ENCODE measurements at regions not wholly inside any gene's neighbourhood (a gene's known extent, or its start where the extent isn't known, plus 50 kb on each side); places are given as distances from the start of the nearest gene placed in this dataset.

GRCh38 chr5:85868070-85868469 is 749.7 kb upstream of the COX7C start:
- ATAC-seq (ENCODE audit: low read depth in 2 of 2), result no peak
- Histone ChIP-seq H3K4me1 (ENCODE audit: control insufficient read depth, insufficient read depth, low read length, poor library complexity, severe bottlenecking) (no peaks in the 10 kb centered on the region), H3K27ac (ENCODE audit: insufficient read depth, low read length, poor library complexity, severe bottlenecking) (no peak overlapping the region), H3K4me3 (ENCODE audit: low read depth, low read length) (no peak overlapping the region), H3K36me3 (ENCODE audit: control insufficient read depth, insufficient read depth, low read length) (no peaks in the 10 kb centered on the region), H3K9me3 (ENCODE audit: control insufficient read depth in 2 of 2, low read length in 2 of 2) (no peaks in the 10 kb centered on the region), H3K27me3 (ENCODE audit: control insufficient read depth, insufficient read depth, low read length) (no peaks in the 10 kb centered on the region)
- Mint-ChIP-seq H3K27ac (no peak overlapping the region), H3K4me1 (no peaks in the 10 kb centered on the region), H3K27me3 (no peaks in the 10 kb centered on the region), H3K9me3 (peaks cover 2 to 10% (median 6%) of the 10 kb centered on the region in 7 donors), H3K36me3 (no peaks in the 10 kb centered on the region), H3K4me3 (no peak overlapping the region)
- no peak for DNase-seq

GRCh38 chr5:85893996-85894395 is 723.7 kb upstream of the COX7C start:
- Mint-ChIP-seq H3K27ac (no peak overlapping the region), H3K9me3 (peaks cover 0 to 9% (median 5%) of the 10 kb centered on the region in 7 donors), H3K4me1 (no peaks in the 10 kb centered on the region), H3K4me3 (no peak overlapping the region), H3K27me3 (no peaks in the 10 kb centered on the region), H3K36me3 (no peaks in the 10 kb centered on the region)
- H3K4me3 ChIP-seq (ENCODE audit: low read depth, low read length), result no peak overlapping the region
- no peaks in the 10 kb centered on the region for H3K27me3 ChIP-seq (ENCODE audit: control insufficient read depth, insufficient read depth, low read length)
- no peaks in the 10 kb centered on the region for H3K36me3 ChIP-seq (ENCODE audit: control insufficient read depth, insufficient read depth, low read length)
- peaks cover 0 to 6% of the 10 kb centered on the region in 2 experiments for H3K9me3 ChIP-seq (ENCODE audit: control insufficient read depth in 2 of 2, low read length in 2 of 2)
- no peaks in the 10 kb centered on the region for H3K4me1 ChIP-seq (ENCODE audit: control insufficient read depth, insufficient read depth, low read length, poor library complexity, severe bottlenecking)
- no peak for DNase-seq
- no peak overlapping the region for H3K27ac ChIP-seq (ENCODE audit: insufficient read depth, low read length, poor library complexity, severe bottlenecking)
- ATAC-seq (ENCODE audit: low read depth in 2 of 2), result no peak

DNA sequence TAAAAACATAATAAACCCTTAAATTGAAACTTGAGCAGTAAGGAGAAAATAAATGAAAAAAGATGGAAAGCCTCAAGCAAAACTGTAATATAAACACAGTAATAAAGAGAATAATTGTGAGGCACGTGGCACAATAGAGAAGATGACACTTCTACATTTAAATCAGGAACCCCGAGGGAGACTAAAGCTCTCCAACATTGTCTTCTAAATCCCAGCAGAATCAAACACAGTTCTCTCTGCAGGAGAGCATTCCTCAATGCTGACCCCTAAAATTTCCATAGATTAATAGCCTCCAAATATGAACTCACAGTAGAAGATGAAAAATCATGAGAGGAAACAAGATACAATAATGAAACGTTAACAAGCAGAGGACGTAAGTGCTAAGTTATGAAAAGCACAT is 721.2 kb upstream of the COX7C start:
- Histone ChIP-seq H3K9me3 (ENCODE audit: control insufficient read depth in 2 of 2, low read length in 2 of 2) (peaks cover 0 to 6% of the 10 kb centered on the region in 2 experiments), H3K4me1 (ENCODE audit: control insufficient read depth, insufficient read depth, low read length, poor library complexity, severe bottlenecking) (no peaks in the 10 kb centered on the region), H3K4me3 (ENCODE audit: low read depth, low read length) (no peak overlapping the region), H3K27me3 (ENCODE audit: control insufficient read depth, insufficient read depth, low read length) (no peaks in the 10 kb centered on the region), H3K36me3 (ENCODE audit: control insufficient read depth, insufficient read depth, low read length) (no peaks in the 10 kb centered on the region), H3K27ac (ENCODE audit: insufficient read depth, low read length, poor library complexity, severe bottlenecking) (no peak overlapping the region)
- Mint-ChIP-seq H3K9me3 (peaks cover 0 to 9% (median 5%) of the 10 kb centered on the region in 7 donors), H3K36me3 (no peaks in the 10 kb centered on the region), H3K4me3 (no peak overlapping the region), H3K27ac (no peak overlapping the region), H3K27me3 (no peaks in the 10 kb centered on the region), H3K4me1 (no peaks in the 10 kb centered on the region)
- DNase-seq (no peak), ATAC-seq (ENCODE audit: low read depth in 2 of 2) (no peak)

DNA sequence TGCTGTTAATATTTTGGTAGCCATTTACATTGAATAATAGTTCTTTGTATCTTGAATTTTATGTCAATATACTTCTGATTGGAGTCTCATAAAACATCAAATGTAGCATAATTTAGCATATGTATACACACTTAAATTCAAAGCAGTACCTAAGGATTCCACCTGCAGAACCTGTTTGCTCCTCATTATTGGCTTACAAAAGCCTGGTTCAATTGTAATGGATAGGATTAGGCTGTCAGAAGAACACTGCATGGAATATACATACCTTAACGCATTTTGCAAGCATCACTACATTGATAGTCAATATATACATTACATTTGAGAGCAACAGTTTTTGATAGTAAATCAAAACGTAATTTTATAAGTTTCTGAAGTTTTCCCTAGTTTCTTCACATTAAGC is 711.3 kb upstream of the COX7C start:
- no peak for ATAC-seq (ENCODE audit: low read depth in 2 of 2)
- Histone ChIP-seq H3K27ac (ENCODE audit: insufficient read depth, low read length, poor library complexity, severe bottlenecking) (no peak overlapping the region), H3K27me3 (ENCODE audit: control insufficient read depth, insufficient read depth, low read length) (no peaks in the 10 kb centered on the region), H3K9me3 (ENCODE audit: control insufficient read depth in 2 of 2, low read length in 2 of 2) (peaks cover 0 to 4% of the 10 kb centered on the region in 2 experiments), H3K4me3 (ENCODE audit: low read depth, low read length) (no peak overlapping the region), H3K4me1 (ENCODE audit: control insufficient read depth, insufficient read depth, low read length, poor library complexity, severe bottlenecking) (no peaks in the 10 kb centered on the region), H3K36me3 (ENCODE audit: control insufficient read depth, insufficient read depth, low read length) (no peaks in the 10 kb centered on the region)
- DNase-seq, result no peak
- Mint-ChIP-seq H3K36me3 (no peaks in the 10 kb centered on the region), H3K4me3 (no peak overlapping the region), H3K4me1 (no peaks in the 10 kb centered on the region), H3K9me3 (peaks cover 0 to 7% (median 3%) of the 10 kb centered on the region in 7 donors), H3K27me3 (peaks cover 4% of the 10 kb centered on the region), H3K27ac (no peak overlapping the region)

- Mint-ChIP-seq H3K4me3 (no peak overlapping the region), H3K27me3 (no peaks in the 10 kb centered on the region), H3K27ac (no peak overlapping the region), H3K9me3 (peaks cover 0 to 12% (median 5%) of the 10 kb centered on the region in 7 donors), H3K36me3 (no peaks in the 10 kb centered on the region), H3K4me1 (no peaks in the 10 kb centered on the region)
- Histone ChIP-seq H3K27me3 (ENCODE audit: control insufficient read depth, insufficient read depth, low read length) (no peaks in the 10 kb centered on the region), H3K36me3 (ENCODE audit: control insufficient read depth, insufficient read depth, low read length) (no peaks in the 10 kb centered on the region), H3K27ac (ENCODE audit: insufficient read depth, low read length, poor library complexity, severe bottlenecking) (no peak overlapping the region), H3K4me1 (ENCODE audit: control insufficient read depth, insufficient read depth, low read length, poor library complexity, severe bottlenecking) (no peaks in the 10 kb centered on the region), H3K9me3 (ENCODE audit: control insufficient read depth in 2 of 2, low read length in 2 of 2) (peaks cover 0 to 1% of the 10 kb centered on the region in 2 experiments), H3K4me3 (ENCODE audit: low read depth, low read length) (no peak overlapping the region)
- ATAC-seq (ENCODE audit: low read depth in 2 of 2), result no peak
- no peak for DNase-seq
These were observed 707.4 kb upstream of the COX7C start for GRCh38 chr5:85910335-85910734.

GRCh38 chr5:85920984-85921383 is 696.8 kb upstream of the COX7C start:
- no peaks in the 10 kb centered on the region for H3K27me3 Mint-ChIP-seq

GRCh38 chr5:85921590-85921989 is 696.2 kb upstream of the COX7C start:
- Histone ChIP-seq H3K36me3 (ENCODE audit: control insufficient read depth, insufficient read depth, low read length) (no peaks in the 10 kb centered on the region), H3K27ac (ENCODE audit: insufficient read depth, low read length, poor library complexity, severe bottlenecking) (no peak overlapping the region), H3K4me3 (ENCODE audit: low read depth, low read length) (no peak overlapping the region), H3K9me3 (ENCODE audit: control insufficient read depth in 2 of 2, low read length in 2 of 2) (peaks cover 0 to 12% of the 10 kb centered on the region in 2 experiments), H3K27me3 (ENCODE audit: control insufficient read depth, insufficient read depth, low read length) (no peaks in the 10 kb centered on the region), H3K4me1 (ENCODE audit: control insufficient read depth, insufficient read depth, low read length, poor library complexity, severe bottlenecking) (no peaks in the 10 kb centered on the region)
- ATAC-seq (ENCODE audit: low read depth in 2 of 2) (no peak), DNase-seq (no peak)
- Mint-ChIP-seq H3K27me3 (no peaks in the 10 kb centered on the region), H3K9me3 (peaks cover 1 to 20% (median 10%) of the 10 kb centered on the region in 7 donors), H3K36me3 (no peaks in the 10 kb centered on the region), H3K4me3 (no peak overlapping the region), H3K4me1 (no peaks in the 10 kb centered on the region), H3K27ac (no peak overlapping the region)

More at GRCh38 chr5:85920984-85921383, 696.8 kb upstream of the COX7C start:
- ATAC-seq (ENCODE audit: low read depth in 2 of 2), result no peak
- Histone ChIP-seq H3K36me3 (ENCODE audit: control insufficient read depth, insufficient read depth, low read length) (no peaks in the 10 kb centered on the region), H3K4me1 (ENCODE audit: control insufficient read depth, insufficient read depth, low read length, poor library complexity, severe bottlenecking) (no peaks in the 10 kb centered on the region), H3K9me3 (ENCODE audit: control insufficient read depth in 2 of 2, low read length in 2 of 2) (peaks cover 0 to 12% of the 10 kb centered on the region in 2 experiments), H3K27me3 (ENCODE audit: control insufficient read depth, insufficient read depth, low read length) (no peaks in the 10 kb centered on the region), H3K4me3 (ENCODE audit: low read depth, low read length) (no peak overlapping the region), H3K27ac (ENCODE audit: insufficient read depth, low read length, poor library complexity, severe bottlenecking) (no peak overlapping the region)
- Mint-ChIP-seq H3K27ac (no peak overlapping the region), H3K4me1 (no peaks in the 10 kb centered on the region), H3K36me3 (no peaks in the 10 kb centered on the region), H3K4me3 (no peak overlapping the region), H3K9me3 (peaks cover 1 to 20% (median 10%) of the 10 kb centered on the region in 7 donors)
- no peak for DNase-seq

DNA sequence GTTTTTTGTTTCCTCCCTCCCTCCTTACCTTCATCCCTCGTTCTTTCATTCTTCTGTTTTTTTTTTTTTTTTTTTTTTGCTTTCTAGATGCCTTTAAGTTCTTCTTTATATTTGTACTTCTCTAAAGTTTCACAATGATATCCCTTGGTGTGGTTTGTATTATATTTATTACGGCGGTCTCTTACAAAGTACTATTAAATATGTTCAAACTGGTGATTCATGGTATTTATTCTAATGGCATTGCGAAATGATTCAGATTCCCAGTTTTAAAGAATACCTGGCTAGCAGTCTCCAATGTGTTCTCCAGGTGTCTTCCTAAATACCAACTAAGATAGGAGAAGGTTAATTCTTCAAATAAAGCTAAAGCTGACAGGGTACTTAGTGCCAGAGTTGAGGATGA is 690.1 kb upstream of the COX7C start:
- ATAC-seq (ENCODE audit: low read depth in 2 of 2), result no peak
- no peaks in the 10 kb centered on the region for H3K4me1 Mint-ChIP-seq

More for the DNA sequence above, 690.1 kb upstream of the COX7C start:
- no peak overlapping the region for H3K4me3 ChIP-seq (ENCODE audit: low read depth, low read length)
- no peaks in the 10 kb centered on the region for H3K4me1 ChIP-seq (ENCODE audit: control insufficient read depth, insufficient read depth, low read length, poor library complexity, severe bottlenecking)
- H3K9me3 ChIP-seq (ENCODE audit: control insufficient read depth in 2 of 2, low read length in 2 of 2), result no peaks in the 10 kb centered on the region
- DNase-seq, result no peak
- no peaks in the 10 kb centered on the region for H3K27me3 ChIP-seq (ENCODE audit: control insufficient read depth, insufficient read depth, low read length)
- H3K4me3 Mint-ChIP-seq, result no peak overlapping the region
- no peaks in the 10 kb centered on the region for H3K27me3 Mint-ChIP-seq
- no peaks in the 10 kb centered on the region for H3K36me3 ChIP-seq (ENCODE audit: control insufficient read depth, insufficient read depth, low read length)
- no peaks in the 10 kb centered on the region for H3K36me3 Mint-ChIP-seq
- peaks cover 0 to 31% (median 10%) of the 10 kb centered on the region in 7 donors for H3K9me3 Mint-ChIP-seq
- H3K27ac Mint-ChIP-seq, result no peak overlapping the region
- H3K27ac ChIP-seq (ENCODE audit: insufficient read depth, low read length, poor library complexity, severe bottlenecking), result no peak overlapping the region
